ENCODE measurements at regions not wholly inside any gene's neighbourhood (a gene's known extent, or its start where the extent isn't known, plus 50 kb on each side); places are given as distances from the start of the nearest gene placed in this dataset.

DNA sequence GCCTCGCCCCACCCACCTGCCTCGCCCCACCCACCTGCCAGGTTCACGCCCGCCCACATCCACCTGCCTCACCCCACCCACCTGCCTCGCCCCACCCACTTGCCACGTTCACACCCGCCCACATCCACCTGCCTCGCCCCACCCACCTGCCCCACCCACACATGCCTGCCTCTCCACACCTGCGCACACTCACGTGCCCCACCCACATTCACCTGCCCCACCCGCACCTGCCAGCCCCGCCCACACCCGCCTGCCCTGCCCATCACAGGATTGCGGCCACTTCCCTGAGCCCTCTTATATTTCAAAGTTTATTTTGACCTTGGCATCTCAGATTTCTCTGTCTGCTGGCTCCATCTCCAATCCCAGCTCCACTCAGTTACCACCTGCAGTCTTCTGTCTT, 217.5 kb upstream of the SOX11 start:
- H3K9me3 Mint-ChIP-seq, result no peaks in the 10 kb centered on the region

GRCh38 chr2:5479265-5479928, 212.8 kb upstream of the SOX11 start:
- no peak overlapping the region for H3K27ac ChIP-seq
- no peak overlapping the region for H3K9ac ChIP-seq
- H4K20me1 ChIP-seq (ENCODE audit: low read depth), result no peaks in the 10 kb centered on the region
- no peaks in the 10 kb centered on the region for H3K9me3 Mint-ChIP-seq
- peak; percentile 57 for DNase-seq (ENCODE audit: low spot score)
- peaks cover 50% of the 10 kb centered on the region for H3K4me1 Mint-ChIP-seq
- H3F3A ChIP-seq (ENCODE audit: low read depth), result peaks cover 16% of the 10 kb centered on the region
- peak overlapping the region; percentile 50 for H3K27ac Mint-ChIP-seq
- H3K27me3 ChIP-seq, result no peaks in the 10 kb centered on the region
- peaks cover 48% of the 10 kb centered on the region for H3K4me1 ChIP-seq
- peaks cover 6% of the 10 kb centered on the region for H3K27me3 Mint-ChIP-seq (ENCODE audit: insufficient read depth, low read depth)
- TF ChIP-seq EZH2phosphoT487 (IDR thresholded peaks at IDR 0.05) (no peak), EZH2 (IDR thresholded peaks at IDR 0.05) (no peak), CTCF (IDR thresholded peaks at IDR 0.05) (no peak)
- peak overlapping the region; percentile 36 for H3K4me3 Mint-ChIP-seq
- H3K4me2 ChIP-seq, result peak overlapping the region; percentile 57
- H3K79me2 ChIP-seq (ENCODE audit: low read depth), result no peaks in the 10 kb centered on the region
- no peaks in the 10 kb centered on the region for H3K36me3 ChIP-seq
- no peaks in the 10 kb centered on the region for H3K36me3 Mint-ChIP-seq
- H3K4me3 ChIP-seq, result peak overlapping the region; percentile 27
- H3K9me3 ChIP-seq (ENCODE audit: low read depth), result no peaks in the 10 kb centered on the region
- H2AFZ ChIP-seq (replicated peaks), result peak overlapping the region; percentile 84

More for the DNA sequence above, 217.5 kb upstream of the SOX11 start:
- Mint-ChIP-seq H3K36me3 (no peaks in the 10 kb centered on the region), H3K4me1 (peaks cover 39% of the 10 kb centered on the region), H3K27ac (peak overlapping the region; percentile 57), H3K27me3 (ENCODE audit: insufficient read depth, low read depth) (peaks cover 6% of the 10 kb centered on the region), H3K4me3 (no peak overlapping the region)
- Histone ChIP-seq H3K27me3 (no peaks in the 10 kb centered on the region), H3K9me3 (ENCODE audit: low read depth) (no peaks in the 10 kb centered on the region), H3K9ac (no peak overlapping the region), H4K20me1 (ENCODE audit: low read depth) (no peaks in the 10 kb centered on the region), H3K4me1 (peaks cover 12% of the 10 kb centered on the region), H3K4me2 (no peak overlapping the region), H3K4me3 (no peak overlapping the region), H3K36me3 (no peaks in the 10 kb centered on the region), H3F3A (ENCODE audit: low read depth) (peaks cover 9% of the 10 kb centered on the region), H2AFZ (replicated peaks) (no peak overlapping the region), H3K27ac (no peak overlapping the region), H3K79me2 (ENCODE audit: low read depth) (no peaks in the 10 kb centered on the region)
- TF ChIP-seq EZH2phosphoT487 (IDR thresholded peaks at IDR 0.05) (no peak), EZH2 (IDR thresholded peaks at IDR 0.05) (no peak), CTCF (IDR thresholded peaks at IDR 0.05) (no peak)
- no peak for DNase-seq (ENCODE audit: low spot score)

DNA sequence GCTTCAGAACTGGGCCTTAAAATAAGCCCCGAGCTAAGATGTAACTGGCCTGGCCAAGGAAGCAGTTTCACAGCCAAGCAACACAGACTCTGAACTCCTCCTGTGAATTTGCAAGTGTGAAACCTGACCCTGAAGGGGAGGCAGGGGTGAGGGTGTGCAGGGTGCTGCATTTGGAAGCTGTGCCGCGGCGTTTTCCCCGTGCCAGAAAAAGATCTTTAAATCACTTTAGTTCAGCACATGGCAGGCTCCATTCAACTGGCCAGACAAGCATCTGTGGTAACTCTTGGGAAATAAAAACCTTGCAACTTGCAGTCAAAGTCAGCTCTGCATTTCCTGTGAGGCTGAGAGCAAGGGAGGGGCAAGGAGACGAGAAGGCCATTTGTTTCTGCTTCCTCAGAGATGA, 209.3 kb upstream of the SOX11 start:
- Histone ChIP-seq H3K4me2 (peak overlapping the region; percentile 63), H3K9ac (no peak overlapping the region), H2AFZ (replicated peaks) (peak overlapping the region; percentile 13), H3K79me2 (ENCODE audit: low read depth) (no peaks in the 10 kb centered on the region), H3K4me3 (no peak overlapping the region), H3K27me3 (no peaks in the 10 kb centered on the region), H3K27ac (no peak overlapping the region), H3K36me3 (no peaks in the 10 kb centered on the region), H3K9me3 (ENCODE audit: low read depth) (no peaks in the 10 kb centered on the region), H4K20me1 (ENCODE audit: low read depth) (no peaks in the 10 kb centered on the region), H3K4me1 (peaks cover 52% of the 10 kb centered on the region), H3F3A (ENCODE audit: low read depth) (peaks cover 16% of the 10 kb centered on the region)
- TF ChIP-seq EZH2phosphoT487 (IDR thresholded peaks at IDR 0.05) (no peak), CTCF (IDR thresholded peaks at IDR 0.05) (no peak), EZH2 (IDR thresholded peaks at IDR 0.05) (no peak)
- Mint-ChIP-seq H3K36me3 (no peaks in the 10 kb centered on the region), H3K27me3 (ENCODE audit: insufficient read depth, low read depth) (peaks cover 8% of the 10 kb centered on the region), H3K4me1 (peaks cover 44% of the 10 kb centered on the region), H3K27ac (peak overlapping the region; percentile 97), H3K9me3 (peaks cover 1% of the 10 kb centered on the region), H3K4me3 (peak overlapping the region; percentile 27)
- DNase-seq (ENCODE audit: low spot score), result peak; percentile 28

Measured in neural progenitor cell (in vitro differentiated cells).